WI38 (cell line): ENCODE measurements at regions not wholly inside any gene's neighbourhood (a gene's known extent, or its start where the extent isn't known, plus 50 kb on each side); places are given as distances from the start of the nearest gene placed in this dataset.

Experiments used
- H3K4me3 ChIP-seq: 2 replicates; pipeline ENCODE4 v1.5.1; 2011; ENCODE audit warnings: low read depth, mild to moderate bottlenecking, control low read depth, low read length
- CTCF ChIP-seq: IDR thresholded peaks from 2 replicates; pipeline ENCODE4 v1.5.1; 2012; ENCODE audit warnings: low read depth, mild to moderate bottlenecking, control low read depth, low read length

DNA sequence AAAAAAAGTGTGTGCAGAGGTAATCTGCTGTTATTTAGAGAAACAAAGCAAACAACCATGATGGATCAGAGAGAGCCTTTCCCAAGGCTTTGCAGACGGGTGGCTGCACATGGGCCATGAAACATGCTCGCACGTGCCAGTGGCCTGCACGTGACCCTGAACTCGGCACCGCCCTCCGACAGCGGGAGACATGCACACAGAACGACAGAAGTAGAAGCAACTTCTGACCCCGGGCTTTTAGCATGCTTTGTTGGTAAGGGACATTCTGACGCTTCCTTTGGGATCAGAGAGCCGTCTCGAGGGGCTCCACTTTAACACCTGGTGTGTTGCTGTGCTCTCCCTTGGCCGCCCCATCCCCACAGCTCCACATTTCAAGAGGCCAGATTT, 112.5 kb downstream of the KCNF1 start:
- H3K4me3 ChIP-seq, result no peak overlapping the region
- no peak for TF ChIP-seq CTCF

- no peak overlapping the region for H3K4me3 ChIP-seq
- TF ChIP-seq CTCF, result no peak
These were observed 113.0 kb downstream of the KCNF1 start for GRCh38 chr2:11024687-11025086.

DNA sequence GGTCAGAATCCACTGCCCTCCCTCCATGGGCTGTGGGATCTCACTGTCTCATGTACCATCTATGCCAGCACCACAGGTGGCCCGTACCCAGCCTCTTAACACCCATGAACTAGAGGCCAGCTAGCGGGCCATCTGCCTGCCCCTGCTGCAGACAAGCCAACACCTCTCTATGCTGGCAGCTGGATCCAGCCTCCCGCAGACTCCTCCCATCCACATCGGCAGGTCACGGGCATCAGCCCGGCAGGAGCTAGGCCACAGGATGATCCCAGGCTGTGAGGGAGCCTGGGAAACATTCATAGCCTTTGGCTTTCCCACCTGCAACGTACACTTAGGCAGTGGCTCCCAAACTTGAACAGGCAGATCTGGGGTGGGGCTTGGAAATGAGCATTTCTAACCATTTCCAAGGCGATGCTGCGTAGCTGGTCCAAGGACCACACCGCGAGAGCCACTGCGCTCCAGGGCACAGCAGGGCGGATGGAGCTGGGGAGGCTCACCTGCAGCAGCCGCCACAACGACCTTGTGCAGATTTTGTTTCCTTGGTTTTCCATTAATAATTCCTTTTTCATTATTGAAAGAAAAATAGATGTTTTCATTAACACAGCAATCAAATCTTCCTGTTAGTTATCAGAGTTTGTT, 114.7 kb downstream of the KCNF1 start:
- TF ChIP-seq CTCF, result no peak
- no peak overlapping the region for H3K4me3 ChIP-seq

DNA sequence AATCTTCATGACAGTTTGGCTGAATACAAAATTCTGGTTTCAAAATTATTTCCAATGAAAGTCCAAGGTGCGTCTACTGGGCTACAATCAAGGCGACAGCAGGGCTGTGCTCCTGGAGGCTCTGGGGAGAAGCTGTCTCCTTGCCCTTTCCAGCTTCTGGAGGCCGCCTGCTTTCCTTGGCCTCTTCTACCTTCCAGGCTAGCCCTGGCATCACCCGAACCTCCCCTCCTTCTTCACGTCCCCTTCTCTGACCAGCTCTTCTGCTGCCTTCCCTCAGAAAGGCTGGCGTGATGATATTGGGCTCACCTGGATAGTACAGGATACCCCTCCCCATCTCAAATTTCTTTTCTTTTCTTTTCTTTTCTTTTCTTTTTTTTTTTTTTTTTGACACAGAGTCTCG, 115.5 kb downstream of the KCNF1 start:
- H3K4me3 ChIP-seq, result no peak overlapping the region
- TF ChIP-seq CTCF, result no peak

DNA sequence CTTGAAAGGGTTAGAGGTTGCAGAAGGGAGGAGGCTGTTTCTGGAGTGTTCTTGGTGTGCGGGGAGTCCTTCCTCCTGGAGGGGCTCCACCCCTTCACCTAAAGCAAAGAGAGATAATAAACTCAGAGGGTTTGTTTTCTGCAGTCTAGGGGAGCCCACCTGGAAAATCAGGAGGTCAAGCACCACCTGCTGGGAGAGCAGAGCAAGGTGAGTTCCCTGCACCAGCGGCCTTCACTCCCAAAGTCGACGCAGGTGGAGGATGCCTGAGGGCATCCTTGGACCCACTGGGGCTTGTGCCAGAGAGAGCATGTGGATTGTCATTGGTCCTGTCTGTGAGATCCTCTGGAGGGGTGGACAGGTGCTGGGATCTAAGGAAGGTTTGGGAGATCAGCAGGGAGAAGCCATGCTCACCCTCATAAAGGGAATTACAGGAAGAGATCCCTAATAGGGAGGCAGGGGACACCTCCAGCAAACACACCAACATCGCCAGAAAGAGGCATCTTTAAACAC, 116.7 kb downstream of the KCNF1 start:
- TF ChIP-seq CTCF, result no peak
- H3K4me3 ChIP-seq, result no peak overlapping the region

DNA sequence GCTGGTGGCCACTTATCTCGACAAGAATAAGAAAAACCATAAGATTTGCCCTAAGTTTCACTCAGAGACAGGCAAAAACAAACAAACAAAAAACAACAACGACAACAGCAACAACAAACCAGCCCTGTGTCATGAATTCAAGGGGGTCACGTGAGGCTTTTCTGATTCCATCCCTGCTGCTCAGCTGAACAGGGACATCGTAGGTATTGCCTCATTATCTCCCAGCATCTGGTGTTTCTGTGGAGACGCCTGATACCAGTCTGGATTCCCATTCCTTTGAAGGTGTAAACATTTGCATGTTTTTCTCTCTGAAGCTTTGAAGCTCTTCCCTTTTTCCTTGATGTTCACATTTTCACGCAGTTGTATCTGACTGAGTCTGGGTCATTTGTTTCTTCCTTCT, 117.4 kb downstream of the KCNF1 start:
- TF ChIP-seq CTCF, result no peak
- no peak overlapping the region for H3K4me3 ChIP-seq

GRCh38 chr2:11030036-11030435, 118.3 kb downstream of the KCNF1 start:
- TF ChIP-seq CTCF, result no peak
- no peak overlapping the region for H3K4me3 ChIP-seq
